ENCODE measurements at regions not wholly inside any gene's neighbourhood (a gene's known extent, or its start where the extent isn't known, plus 50 kb on each side); places are given as distances from the start of the nearest gene placed in this dataset.
A peak's percentile ranks its signal among the peaks of the same experiment; 100 is the strongest.

GRCh38 chr10:2850202-2850601 is 217.1 kb upstream of the PFKP start:
- Histone ChIP-seq H3K4me1 (ENCODE audit: control insufficient read depth in 2 of 2, insufficient read depth in 2 of 2, low read length in 2 of 2) (no peaks in the 10 kb centered on the region), H3K27ac (ENCODE audit: low read depth, low read length) (no peak overlapping the region), H3K9me3 (ENCODE audit: control insufficient read depth in 2 of 3, low read length in 3 of 3) (no peaks in the 10 kb centered on the region), H3K36me3 (ENCODE audit: control insufficient read depth in 2 of 3, insufficient read depth in 3 of 3, low read length in 3 of 3) (no peaks in the 10 kb centered on the region), H3K4me3 (ENCODE audit: low read length) (no peak overlapping the region), H3K27me3 (ENCODE audit: control insufficient read depth in 2 of 2, insufficient read depth in 2 of 2, low read length in 2 of 2) (no peaks in the 10 kb centered on the region)
- ChIA-PET POLR2A (no interaction called here), CTCF (no interaction called here)
- DNase-seq: no peak
- ATAC-seq: no peak
- Mint-ChIP-seq H3K9me3 (peaks cover 0 to 8% (median 0%) of the 10 kb centered on the region in 11 donors), H3K36me3 (no peaks in the 10 kb centered on the region), H3K27me3 (peaks cover 6 to 36% (median 20%) of the 10 kb centered on the region in 5 donors), H3K4me3 (no peak overlapping the region), H3K4me1 (no peaks in the 10 kb centered on the region), H3K27ac (no peak overlapping the region)
- intact Hi-C loops (cut with micrococcal nuclease): no loop called here

GRCh38 chr10:2844925-2845324 is 222.4 kb upstream of the PFKP start:
- Histone ChIP-seq H3K36me3 (ENCODE audit: control insufficient read depth in 2 of 3, insufficient read depth in 3 of 3, low read length in 3 of 3) (no peaks in the 10 kb centered on the region), H3K27ac (ENCODE audit: low read depth, low read length) (no peak overlapping the region), H3K4me3 (ENCODE audit: low read length) (no peak overlapping the region), H3K9me3 (ENCODE audit: control insufficient read depth in 2 of 3, low read length in 3 of 3) (no peaks in the 10 kb centered on the region), H3K27me3 (ENCODE audit: control insufficient read depth in 2 of 2, insufficient read depth in 2 of 2, low read length in 2 of 2) (no peaks in the 10 kb centered on the region), H3K4me1 (ENCODE audit: control insufficient read depth in 2 of 2, insufficient read depth in 2 of 2, low read length in 2 of 2) (no peaks in the 10 kb centered on the region)
- Mint-ChIP-seq H3K4me1 (no peaks in the 10 kb centered on the region), H3K4me3 (no peak overlapping the region), H3K27ac (no peak overlapping the region), H3K36me3 (no peaks in the 10 kb centered on the region), H3K27me3 (peaks cover 0 to 14% (median 11%) of the 10 kb centered on the region in 5 donors), H3K9me3 (peaks cover 0 to 3% (median 0%) of the 10 kb centered on the region in 11 donors)
- POLR2A ChIA-PET: no interaction called here
- CTCF ChIA-PET: no interaction called here
- DNase-seq: no peak
- intact Hi-C loops (cut with micrococcal nuclease): no loop called here
- no peak for ATAC-seq

- Mint-ChIP-seq H3K27ac (peak overlapping the region in 1 of 9 donors; percentile 72), H3K36me3 (no peaks in the 10 kb centered on the region), H3K9me3 (peaks cover 0 to 3% (median 0%) of the 10 kb centered on the region in 11 donors), H3K4me1 (peaks cover 0 to 4% (median 0%) of the 10 kb centered on the region in 7 donors), H3K27me3 (peaks cover 0 to 37% (median 25%) of the 10 kb centered on the region in 5 donors), H3K4me3 (no peak overlapping the region)
- no peaks in the 10 kb centered on the region for H3K27me3 ChIP-seq (ENCODE audit: control insufficient read depth in 2 of 2, insufficient read depth in 2 of 2, low read length in 2 of 2)
- no peak for ATAC-seq
- H3K4me1 ChIP-seq (ENCODE audit: control insufficient read depth in 2 of 2, insufficient read depth in 2 of 2, low read length in 2 of 2): no peaks in the 10 kb centered on the region
- H3K36me3 ChIP-seq (ENCODE audit: control insufficient read depth in 2 of 3, insufficient read depth in 3 of 3, low read length in 3 of 3): no peaks in the 10 kb centered on the region
- DNase-seq: peak in 3 of 9 donors; percentile 0 to 28 (median 4)
- intact Hi-C loops (cut with micrococcal nuclease): loop anchor here in 1 of 2 donors (2.0 kb wide), 1 partner anchor 204 kb away; no protein-coding TSS in a partner anchor
- no peak overlapping the region for H3K27ac ChIP-seq (ENCODE audit: low read depth, low read length)
- ChIA-PET POLR2A (no interaction called here), CTCF (interaction anchor here (0.8 kb wide), 1 partner anchor 57 kb away, joined by 3 read pairs; no protein-coding TSS in a partner anchor)
- no peaks in the 10 kb centered on the region for H3K9me3 ChIP-seq (ENCODE audit: control insufficient read depth in 2 of 3, low read length in 3 of 3)
- H3K4me3 ChIP-seq (ENCODE audit: low read length): no peak overlapping the region
These were observed 228.1 kb upstream of the PFKP start for GRCh38 chr10:2839081-2839725.

- no peaks in the 10 kb centered on the region for H3K36me3 ChIP-seq (ENCODE audit: control insufficient read depth in 2 of 3, insufficient read depth in 3 of 3, low read length in 3 of 3)
- no peak overlapping the region for H3K27ac ChIP-seq (ENCODE audit: low read depth, low read length)
- H3K4me3 ChIP-seq (ENCODE audit: low read length): no peak overlapping the region
- Mint-ChIP-seq H3K27me3 (peaks cover 0 to 40% (median 34%) of the 10 kb centered on the region in 5 donors), H3K4me1 (peaks cover 0 to 4% (median 0%) of the 10 kb centered on the region in 7 donors), H3K27ac (no peak overlapping the region), H3K36me3 (no peaks in the 10 kb centered on the region), H3K4me3 (no peak overlapping the region), H3K9me3 (no peaks in the 10 kb centered on the region)
- ATAC-seq (no peak), DNase-seq (no peak)
- H3K27me3 ChIP-seq (ENCODE audit: control insufficient read depth in 2 of 2, insufficient read depth in 2 of 2, low read length in 2 of 2): no peaks in the 10 kb centered on the region
- ChIA-PET POLR2A (no interaction called here), CTCF (no interaction called here)
- H3K4me1 ChIP-seq (ENCODE audit: control insufficient read depth in 2 of 2, insufficient read depth in 2 of 2, low read length in 2 of 2): no peaks in the 10 kb centered on the region
- H3K9me3 ChIP-seq (ENCODE audit: control insufficient read depth in 2 of 3, low read length in 3 of 3): no peaks in the 10 kb centered on the region
- intact Hi-C loops (cut with micrococcal nuclease): loop anchor here in 1 of 2 donors (2.0 kb wide), 1 partner anchor 205 kb away; no protein-coding TSS in a partner anchor
These were observed 229.7 kb upstream of the PFKP start for GRCh38 chr10:2837674-2838073.

GRCh38 chr10:2836921-2837662 is 230.3 kb upstream of the PFKP start:
- ATAC-seq: no peak
- Mint-ChIP-seq H3K4me3 (no peak overlapping the region), H3K36me3 (no peaks in the 10 kb centered on the region), H3K4me1 (peaks cover 0 to 4% (median 0%) of the 10 kb centered on the region in 7 donors), H3K9me3 (no peaks in the 10 kb centered on the region), H3K27ac (no peak overlapping the region), H3K27me3 (peaks cover 0 to 40% (median 34%) of the 10 kb centered on the region in 5 donors)
- Histone ChIP-seq H3K9me3 (ENCODE audit: control insufficient read depth in 2 of 3, low read length in 3 of 3) (no peaks in the 10 kb centered on the region), H3K36me3 (ENCODE audit: control insufficient read depth in 2 of 3, insufficient read depth in 3 of 3, low read length in 3 of 3) (no peaks in the 10 kb centered on the region), H3K27me3 (ENCODE audit: control insufficient read depth in 2 of 2, insufficient read depth in 2 of 2, low read length in 2 of 2) (no peaks in the 10 kb centered on the region), H3K27ac (ENCODE audit: low read depth, low read length) (no peak overlapping the region), H3K4me1 (ENCODE audit: control insufficient read depth in 2 of 2, insufficient read depth in 2 of 2, low read length in 2 of 2) (no peaks in the 10 kb centered on the region), H3K4me3 (ENCODE audit: low read length) (no peak overlapping the region)
- DNase-seq: no peak
- intact Hi-C loops (cut with micrococcal nuclease): no loop called here
- ChIA-PET CTCF (no interaction called here), POLR2A (no interaction called here)

- DNase-seq: no peak
- Mint-ChIP-seq H3K4me1 (peaks cover 0 to 4% (median 0%) of the 10 kb centered on the region in 7 donors), H3K9me3 (no peaks in the 10 kb centered on the region), H3K36me3 (no peaks in the 10 kb centered on the region), H3K4me3 (no peak overlapping the region), H3K27ac (no peak overlapping the region), H3K27me3 (peaks cover 0 to 32% (median 24%) of the 10 kb centered on the region in 5 donors)
- Histone ChIP-seq H3K9me3 (ENCODE audit: control insufficient read depth in 2 of 3, low read length in 3 of 3) (no peaks in the 10 kb centered on the region), H3K27ac (ENCODE audit: low read depth, low read length) (no peak overlapping the region), H3K4me3 (ENCODE audit: low read length) (no peak overlapping the region), H3K36me3 (ENCODE audit: control insufficient read depth in 2 of 3, insufficient read depth in 3 of 3, low read length in 3 of 3) (no peaks in the 10 kb centered on the region), H3K27me3 (ENCODE audit: control insufficient read depth in 2 of 2, insufficient read depth in 2 of 2, low read length in 2 of 2) (no peaks in the 10 kb centered on the region), H3K4me1 (ENCODE audit: control insufficient read depth in 2 of 2, insufficient read depth in 2 of 2, low read length in 2 of 2) (no peaks in the 10 kb centered on the region)
- POLR2A ChIA-PET: no interaction called here
- no peak for ATAC-seq
- intact Hi-C loops (cut with micrococcal nuclease): no loop called here
- CTCF ChIA-PET: no interaction called here
These were observed 233.1 kb upstream of the PFKP start for GRCh38 chr10:2834214-2834613.

All from naive thymus-derived CD4-positive, alpha-beta T cell (primary cell).